Gastrocnemius medialis (tissue), 4 donors: ENCODE measurements at regions not wholly inside any gene's neighbourhood (a gene's known extent, or its start where the extent isn't known, plus 50 kb on each side); places are given as distances from the start of the nearest gene placed in this dataset.

Experiments
- POLR2A ChIP-seq, 2 donors: fragments of 450-650 bp; IDR thresholded peaks; one replicate each; pipeline ENCODE4 v1.6.1; 2017; ENCODE audit warnings: antibody characterized with exemption in 2 of 2, mild to moderate bottlenecking in 2 of 2, moderate library complexity in 2 of 2
- TF ChIP-seq, protein P1 (sequence below), 5 experiments: fragments of 450-650 bp in 3 of 5; fragments of 200-600 bp in 2 of 5; sonication (generic) in 2 of 5; IDR thresholded peaks in 4 of 5; conservative IDR thresholded peaks in 1 of 5; 1 replicate in 4 of 5; 2 replicates in 1 of 5; pipeline ENCODE4 v1.5.1; 2016 to 2019; ENCODE audit warnings: antibody characterized with exemption in 5 of 5, mild to moderate bottlenecking in 3 of 5, moderate library complexity in 3 of 5

DNA sequence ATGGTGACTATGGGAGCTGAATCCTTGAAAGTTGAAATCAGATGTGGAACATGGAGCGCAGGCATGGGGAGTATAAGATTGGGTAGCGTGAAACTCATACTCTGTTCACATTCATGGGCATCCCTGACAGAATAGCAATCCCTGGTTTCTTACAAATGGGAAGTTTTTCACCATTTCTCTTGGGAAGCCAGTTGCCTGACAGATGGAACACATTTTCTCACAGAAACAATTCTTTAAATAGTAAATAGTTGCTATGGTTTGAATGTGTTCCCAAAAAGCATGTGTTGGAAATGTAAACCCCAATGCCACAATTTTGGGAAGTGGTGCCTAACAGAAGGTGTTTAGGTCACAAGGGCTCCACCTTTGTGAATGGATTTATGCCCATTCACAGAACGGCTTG is 262.8 kb upstream of the HS3ST5 start:
- TF ChIP-seq, protein P1, sequence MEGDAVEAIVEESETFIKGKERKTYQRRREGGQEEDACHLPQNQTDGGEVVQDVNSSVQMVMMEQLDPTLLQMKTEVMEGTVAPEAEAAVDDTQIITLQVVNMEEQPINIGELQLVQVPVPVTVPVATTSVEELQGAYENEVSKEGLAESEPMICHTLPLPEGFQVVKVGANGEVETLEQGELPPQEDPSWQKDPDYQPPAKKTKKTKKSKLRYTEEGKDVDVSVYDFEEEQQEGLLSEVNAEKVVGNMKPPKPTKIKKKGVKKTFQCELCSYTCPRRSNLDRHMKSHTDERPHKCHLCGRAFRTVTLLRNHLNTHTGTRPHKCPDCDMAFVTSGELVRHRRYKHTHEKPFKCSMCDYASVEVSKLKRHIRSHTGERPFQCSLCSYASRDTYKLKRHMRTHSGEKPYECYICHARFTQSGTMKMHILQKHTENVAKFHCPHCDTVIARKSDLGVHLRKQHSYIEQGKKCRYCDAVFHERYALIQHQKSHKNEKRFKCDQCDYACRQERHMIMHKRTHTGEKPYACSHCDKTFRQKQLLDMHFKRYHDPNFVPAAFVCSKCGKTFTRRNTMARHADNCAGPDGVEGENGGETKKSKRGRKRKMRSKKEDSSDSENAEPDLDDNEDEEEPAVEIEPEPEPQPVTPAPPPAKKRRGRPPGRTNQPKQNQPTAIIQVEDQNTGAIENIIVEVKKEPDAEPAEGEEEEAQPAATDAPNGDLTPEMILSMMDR (IDR thresholded peaks at IDR 0.05 in 4 of 5, conservative IDR thresholded peaks at IDR 0.05 in 1 of 5), result no peak
- no peak for TF ChIP-seq POLR2A (IDR thresholded peaks at IDR 0.05)
